Ovary (tissue), 7 donors: ENCODE measurements at regions not wholly inside any gene's neighbourhood (a gene's known extent, or its start where the extent isn't known, plus 50 kb on each side); places are given as distances from the start of the nearest gene placed in this dataset.

ENCODE experiments used
- DNase-seq, 5 donors: peaks; one replicate each; pipeline ENCODE4 v3.0.0-alpha.2; 2019 to 2020
- H3K27ac ChIP-seq, 2 donors: fragments of 200-600 bp; one replicate each; pipeline versions ENCODE4 v1.5.1 to v1.8.0; 2019 to 2022
- H3K27me3 ChIP-seq: fragments of 200-600 bp; one replicate; pipeline ENCODE4 v1.8.0; 2022
- H3K36me3 ChIP-seq: fragments of 200-600 bp; sonication (generic); one replicate; pipeline ENCODE4 v1.5.1; 2019
- H3K4me1 ChIP-seq: one replicate; pipeline ENCODE4 v1.8.1; 2013; ENCODE audit warnings: mild to moderate bottlenecking, moderate library complexity; ENCODE audit not compliant: insufficient read depth
- H3K4me3 ChIP-seq: fragments of 200-600 bp; sonication (generic); one replicate; pipeline ENCODE4 v1.5.1; 2017
- H3K9me3 ChIP-seq, 2 donors: fragments of 200-600 bp in 1 of 2; sonication (generic) in 1 of 2; one replicate each; pipeline versions ENCODE4 v1.5.1 to v1.8.1; 2013 to 2019; ENCODE audit warnings: mild to moderate bottlenecking in 1 of 2, moderate library complexity in 1 of 2
- CTCF ChIP-seq, 3 donors: fragments of 450-650 bp in 2 of 3; fragments of 200-600 bp in 1 of 3; IDR thresholded peaks; one replicate each; pipeline versions ENCODE4 v1.5.1 to v1.8.0; 2016 to 2022; ENCODE audit warnings: antibody characterized with exemption in 3 of 3, mild to moderate bottlenecking in 1 of 3
- EP300 ChIP-seq: sonication (generic); formaldehyde crosslinking; IDR thresholded peaks from one replicate; pipeline ENCODE4 v1.6.1; 2017; ENCODE audit warnings: antibody characterized with exemption
- POLR2A ChIP-seq: fragments of 450-650 bp; IDR thresholded peaks from one replicate; pipeline ENCODE4 v1.6.1; 2017; ENCODE audit warnings: antibody characterized with exemption, mild to moderate bottlenecking, moderate library complexity
- WGBS, 3 donors: extraction: QIAGEN DNeasy Blood & Tissue Kit in 1 of 3; methylation state at CpG; one replicate each; pipeline versions ENCODE4 v1.1.5 to v1.1.7; 2013 to 2017; 5-methylcytosine and 5-hydroxymethylcytosine counted together
- intact Hi-C, 4 donors: fragments of 100-400 bp; cut with DNase I; formaldehyde crosslinking; loops; one replicate each; pipeline versions ENCODE4 v1.11.0 to v1.15.1; 2022 to 2023
- donor health status: DM: no; HTN: no; CAD: no; lungs with moderate emphysema.
- donor health status: DM: no; HTN: no; CAD: no.
- donor health status: Bipolar disorder and iron deficiency.
- donor health status: DM: no; HTN: no; CAD: no.
- donor health status: DM: yes; HTN: yes; CAD: no.

- Histone ChIP-seq H3K4me3 (no peak overlapping the region), H3K27me3 (no peaks in the 10 kb centered on the region), H3K9me3 (no peaks in the 10 kb centered on the region), H3K27ac (no peak overlapping the region), H3K4me1 (no peaks in the 10 kb centered on the region), H3K36me3 (no peaks in the 10 kb centered on the region)
- DNase-seq = no peak
- intact Hi-C loops = no loop called here
- 83 to 90% (median 85%) methylated on average over 4 of the region's 4 CpGs for WGBS, 3 donors
- no peak for TF ChIP-seq EP300
- no peak for TF ChIP-seq CTCF (IDR thresholded peaks at IDR 0.05)
- no peak for TF ChIP-seq POLR2A
Measured at GRCh38 chr12:84634526-84634925, 278.1 kb downstream of the SLC6A15 start.

- no peak overlapping the region for H3K27ac ChIP-seq
- no peaks in the 10 kb centered on the region for H3K27me3 ChIP-seq
- no peak overlapping the region for H3K4me3 ChIP-seq
- TF ChIP-seq EP300 = no peak
- no peak for TF ChIP-seq POLR2A
- no peak for TF ChIP-seq CTCF (IDR thresholded peaks at IDR 0.05)
- H3K9me3 ChIP-seq = no peaks in the 10 kb centered on the region
- no peak for DNase-seq
- WGBS, 3 donors = 83 to 87% (median 85%) methylated on average over 4 of the region's 4 CpGs
- H3K4me1 ChIP-seq = no peaks in the 10 kb centered on the region
- intact Hi-C loops = no loop called here
- no peaks in the 10 kb centered on the region for H3K36me3 ChIP-seq
Measured at GRCh38 chr12:84632556-84632955, 280.0 kb downstream of the SLC6A15 start.

GRCh38 chr12:84631020-84631419 is 281.6 kb downstream of the SLC6A15 start:
- no peak overlapping the region for H3K27ac ChIP-seq
- intact Hi-C loops = no loop called here
- TF ChIP-seq POLR2A (no peak), CTCF (IDR thresholded peaks at IDR 0.05) (no peak), EP300 (no peak)
- no peaks in the 10 kb centered on the region for H3K36me3 ChIP-seq
- no peak overlapping the region for H3K4me3 ChIP-seq
- H3K9me3 ChIP-seq = no peaks in the 10 kb centered on the region
- H3K27me3 ChIP-seq = no peaks in the 10 kb centered on the region
- H3K4me1 ChIP-seq = no peaks in the 10 kb centered on the region
- no peak for DNase-seq

- TF ChIP-seq EP300 = no peak
- no peak for TF ChIP-seq POLR2A
- TF ChIP-seq CTCF (IDR thresholded peaks at IDR 0.05) = no peak
- Histone ChIP-seq H3K4me3 (no peak overlapping the region), H3K9me3 (no peaks in the 10 kb centered on the region), H3K4me1 (no peaks in the 10 kb centered on the region), H3K27me3 (no peaks in the 10 kb centered on the region), H3K27ac (no peak overlapping the region), H3K36me3 (no peaks in the 10 kb centered on the region)
- DNase-seq = no peak
- intact Hi-C loops = no loop called here
- WGBS, 3 donors = 86 to 93% (median 90%) methylated on average over 3 of the region's 3 CpGs
Measured at GRCh38 chr12:84627593-84627992, 285.0 kb downstream of the SLC6A15 start.

GRCh38 chr12:84624601-84625000 is 288.0 kb downstream of the SLC6A15 start:
- Histone ChIP-seq H3K27me3 (no peaks in the 10 kb centered on the region), H3K4me1 (no peaks in the 10 kb centered on the region), H3K36me3 (no peaks in the 10 kb centered on the region), H3K27ac (no peak overlapping the region), H3K9me3 (no peaks in the 10 kb centered on the region), H3K4me3 (no peak overlapping the region)
- intact Hi-C loops = no loop called here
- 87 to 92% (median 88%) methylated on average over 1 of the region's 1 CpG for WGBS, 3 donors
- no peak for DNase-seq
- TF ChIP-seq CTCF (IDR thresholded peaks at IDR 0.05) = no peak
- TF ChIP-seq POLR2A = no peak
- no peak for TF ChIP-seq EP300
